ENCODE measurements at regions not wholly inside any gene's neighbourhood (a gene's known extent, or its start where the extent isn't known, plus 50 kb on each side); places are given as distances from the start of the nearest gene placed in this dataset.
"Not testable (repeated sequence)": the region's sequence is repeated elsewhere in the genome, so short reads cannot be mapped to it uniquely, and the experiment has no call there.

- DNase-seq = no peak
Measured at GRCh38 chr1:185398599-185398998, 81.6 kb upstream of the IVNS1ABP start.

- DNase-seq = no peak
Measured at GRCh38 chr1:185398022-185398421, 81.0 kb upstream of the IVNS1ABP start.

GRCh38 chr1:185397183-185397582 lies 80.1 kb upstream of the IVNS1ABP start:
- DNase-seq = no peak

- DNase-seq = no peak
Measured at GRCh38 chr1:185396126-185396525, 79.1 kb upstream of the IVNS1ABP start.

- no peak for DNase-seq
Measured at GRCh38 chr1:185393815-185394214, 76.8 kb upstream of the IVNS1ABP start.

GRCh38 chr1:185393205-185393604 lies 76.2 kb upstream of the IVNS1ABP start:
- no peak for DNase-seq

GRCh38 chr1:185388815-185389214 lies 71.8 kb upstream of the IVNS1ABP start:
- DNase-seq = no peak

- no peak for DNase-seq
Measured at GRCh38 chr1:185388346-185388745, 71.3 kb upstream of the IVNS1ABP start.

- DNase-seq = no peak
Measured at GRCh38 chr1:185385991-185386390, 68.9 kb upstream of the IVNS1ABP start.

GRCh38 chr1:185383805-185384204 lies 66.8 kb upstream of the IVNS1ABP start:
- not testable (repeated sequence) for DNase-seq

GRCh38 chr1:185377831-185378230 lies 60.8 kb upstream of the IVNS1ABP start:
- no peak for DNase-seq

GRCh38 chr1:185376840-185377635 lies 60.0 kb upstream of the IVNS1ABP start:
- no peak for DNase-seq

- no peak for DNase-seq
Measured at GRCh38 chr1:185376288-185376687, 59.2 kb upstream of the IVNS1ABP start.

GRCh38 chr1:185375583-185375982 lies 58.5 kb upstream of the IVNS1ABP start:
- peak in 1 of 5 donors; percentile 52 for DNase-seq

GRCh38 chr1:185373813-185374529 lies 56.9 kb upstream of the IVNS1ABP start:
- no peak for DNase-seq

GRCh38 chr1:185369786-185370185 lies 52.7 kb upstream of the IVNS1ABP start:
- no peak for DNase-seq

- DNase-seq = no peak
Measured at GRCh38 chr1:185368913-185369491, 52.0 kb upstream of the IVNS1ABP start.

GRCh38 chr1:185368313-185368855 lies 51.3 kb upstream of the IVNS1ABP start:
- no peak for DNase-seq

- DNase-seq = no peak
Measured at GRCh38 chr1:185367218-185367617, 50.2 kb upstream of the IVNS1ABP start.
